ENCODE measurements at regions not wholly inside any gene's neighbourhood (a gene's known extent, or its start where the extent isn't known, plus 50 kb on each side); places are given as distances from the start of the nearest gene placed in this dataset.

- Histone ChIP-seq H3K9me3 (ENCODE audit: insufficient read depth, low read length) (no peaks in the 10 kb centered on the region), H3K4me3 (ENCODE audit: low read length) (peak overlapping the region; percentile 57), H3K79me2 (ENCODE audit: low read length) (no peaks in the 10 kb centered on the region), H2AFZ (ENCODE audit: low read depth, low read length) (peak overlapping the region; percentile 84), H4K20me1 (ENCODE audit: insufficient read depth, low read length) (no peaks in the 10 kb centered on the region), H3K4me1 (ENCODE audit: low read length) (peaks cover 5% of the 10 kb centered on the region; the same call in 1 of the 2 replicates), H3K4me2 (ENCODE audit: low read length) (peak overlapping the region; percentile 64), H3K36me3 (replicated peaks; ENCODE audit: low read depth, low read length) (no peaks in the 10 kb centered on the region), H3K27ac (ENCODE audit: low read length) (no peak overlapping the region), H3K27me3 (ENCODE audit: low read depth, low read length) (no peaks in the 10 kb centered on the region), H3K9ac (ENCODE audit: low read length) (no peak overlapping the region)
- TF ChIP-seq, protein P1, sequence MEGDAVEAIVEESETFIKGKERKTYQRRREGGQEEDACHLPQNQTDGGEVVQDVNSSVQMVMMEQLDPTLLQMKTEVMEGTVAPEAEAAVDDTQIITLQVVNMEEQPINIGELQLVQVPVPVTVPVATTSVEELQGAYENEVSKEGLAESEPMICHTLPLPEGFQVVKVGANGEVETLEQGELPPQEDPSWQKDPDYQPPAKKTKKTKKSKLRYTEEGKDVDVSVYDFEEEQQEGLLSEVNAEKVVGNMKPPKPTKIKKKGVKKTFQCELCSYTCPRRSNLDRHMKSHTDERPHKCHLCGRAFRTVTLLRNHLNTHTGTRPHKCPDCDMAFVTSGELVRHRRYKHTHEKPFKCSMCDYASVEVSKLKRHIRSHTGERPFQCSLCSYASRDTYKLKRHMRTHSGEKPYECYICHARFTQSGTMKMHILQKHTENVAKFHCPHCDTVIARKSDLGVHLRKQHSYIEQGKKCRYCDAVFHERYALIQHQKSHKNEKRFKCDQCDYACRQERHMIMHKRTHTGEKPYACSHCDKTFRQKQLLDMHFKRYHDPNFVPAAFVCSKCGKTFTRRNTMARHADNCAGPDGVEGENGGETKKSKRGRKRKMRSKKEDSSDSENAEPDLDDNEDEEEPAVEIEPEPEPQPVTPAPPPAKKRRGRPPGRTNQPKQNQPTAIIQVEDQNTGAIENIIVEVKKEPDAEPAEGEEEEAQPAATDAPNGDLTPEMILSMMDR (IDR thresholded peaks at IDR 0.05; ENCODE audit: low read depth, low read length) = peak; percentile 79
- no peak for TF ChIP-seq EZH2phosphoT487 (IDR thresholded peaks at IDR 0.05; ENCODE audit: low read depth)
Observed at GRCh38 chr6:20291764-20292580, 79.7 kb upstream of the MBOAT1 start.

GRCh38 chr6:20292905-20293304 is 80.6 kb upstream of the MBOAT1 start:
- Histone ChIP-seq H3K4me2 (ENCODE audit: low read length) (no peak overlapping the region), H3K27me3 (ENCODE audit: low read depth, low read length) (no peaks in the 10 kb centered on the region), H4K20me1 (ENCODE audit: insufficient read depth, low read length) (no peaks in the 10 kb centered on the region), H3K4me3 (ENCODE audit: low read length) (no peak overlapping the region), H3K4me1 (ENCODE audit: low read length) (peaks cover 5% of the 10 kb centered on the region; the same call in 1 of the 2 replicates), H3K9ac (ENCODE audit: low read length) (no peak overlapping the region), H3K36me3 (replicated peaks; ENCODE audit: low read depth, low read length) (no peaks in the 10 kb centered on the region), H2AFZ (ENCODE audit: low read depth, low read length) (no peak overlapping the region), H3K79me2 (ENCODE audit: low read length) (no peaks in the 10 kb centered on the region), H3K9me3 (ENCODE audit: insufficient read depth, low read length) (no peaks in the 10 kb centered on the region), H3K27ac (ENCODE audit: low read length) (no peak overlapping the region)
- no peak for TF ChIP-seq EZH2phosphoT487 (IDR thresholded peaks at IDR 0.05; ENCODE audit: low read depth)
- TF ChIP-seq, protein P1 (IDR thresholded peaks at IDR 0.05; ENCODE audit: low read depth, low read length) = no peak

GRCh38 chr6:20301256-20301655 is 89.0 kb upstream of the MBOAT1 start:
- TF ChIP-seq, protein P1 (IDR thresholded peaks at IDR 0.05; ENCODE audit: low read depth, low read length) = no peak
- no peak for TF ChIP-seq EZH2phosphoT487 (IDR thresholded peaks at IDR 0.05; ENCODE audit: low read depth)
- Histone ChIP-seq H3K27ac (ENCODE audit: low read length) (no peak overlapping the region), H3K27me3 (ENCODE audit: low read depth, low read length) (no peaks in the 10 kb centered on the region), H3K79me2 (ENCODE audit: low read length) (no peaks in the 10 kb centered on the region), H3K4me3 (ENCODE audit: low read length) (no peak overlapping the region), H3K4me1 (ENCODE audit: low read length) (no peaks in the 10 kb centered on the region), H3K9ac (ENCODE audit: low read length) (no peak overlapping the region), H2AFZ (ENCODE audit: low read depth, low read length) (no peak overlapping the region), H3K36me3 (replicated peaks; ENCODE audit: low read depth, low read length) (no peaks in the 10 kb centered on the region), H3K9me3 (ENCODE audit: insufficient read depth, low read length) (no peaks in the 10 kb centered on the region), H3K4me2 (ENCODE audit: low read length) (no peak overlapping the region), H4K20me1 (ENCODE audit: insufficient read depth, low read length) (no peaks in the 10 kb centered on the region)

- H3K27me3 ChIP-seq (ENCODE audit: low read depth, low read length) = no peaks in the 10 kb centered on the region
- H3K4me1 ChIP-seq (ENCODE audit: low read length) = no peaks in the 10 kb centered on the region
- no peaks in the 10 kb centered on the region for H3K9me3 ChIP-seq (ENCODE audit: insufficient read depth, low read length)
- no peaks in the 10 kb centered on the region for H4K20me1 ChIP-seq (ENCODE audit: insufficient read depth, low read length)
- H3K79me2 ChIP-seq (ENCODE audit: low read length) = no peaks in the 10 kb centered on the region
- no peak overlapping the region for H3K27ac ChIP-seq (ENCODE audit: low read length)
- no peak overlapping the region for H3K4me3 ChIP-seq (ENCODE audit: low read length)
- H3K36me3 ChIP-seq (replicated peaks; ENCODE audit: low read depth, low read length) = no peaks in the 10 kb centered on the region
- H2AFZ ChIP-seq (ENCODE audit: low read depth, low read length) = no peak overlapping the region
- H3K9ac ChIP-seq (ENCODE audit: low read length) = no peak overlapping the region
- H3K4me2 ChIP-seq (ENCODE audit: low read length) = no peak overlapping the region
- TF ChIP-seq, protein P1 (IDR thresholded peaks at IDR 0.05; ENCODE audit: low read depth, low read length) = no peak
- TF ChIP-seq EZH2phosphoT487 (IDR thresholded peaks at IDR 0.05; ENCODE audit: low read depth) = no peak
Observed at GRCh38 chr6:20302168-20302567, 89.9 kb upstream of the MBOAT1 start.
